Panc1 (cell line): ENCODE measurements at regions not wholly inside any gene's neighbourhood (a gene's known extent, or its start where the extent isn't known, plus 50 kb on each side); places are given as distances from the start of the nearest gene placed in this dataset.
A peak's percentile ranks its signal among the peaks of the same experiment; 100 is the strongest.

Source experiments
- ATAC-seq: fragments of 200-7000 bp; cut with Tn5 transposase; 2 replicates; pipeline ENCODE4 v1.9.1; 2020; ENCODE audit warnings: mild to moderate bottlenecking, moderate library complexity
- BruUV-seq: library from RNA; stranded (reverse); fragments of 400-500 nt; replicated peaks from 2 replicates; lab custom pipeline; 2021; lab: Mats Ljungman, UMichigan
- CTCF ChIA-PET: fragments of 300-600 bp; sonication (Branson Sonifier 250); formaldehyde crosslinking; loops from one replicate; lab custom pipeline; 2022; ENCODE audit warnings: antibody characterized with exemption; lab: Charles Lee
- POLR2A ChIA-PET: fragments of 300-600 bp; sonication (Branson Sonifier 250); formaldehyde crosslinking; loops from one replicate; lab custom pipeline; 2022; ENCODE audit warnings: antibody characterized with exemption; lab: Charles Lee
- DNase-seq: peaks from one replicate; pipeline ENCODE4 v3.0.0-alpha.2; 2010; ENCODE audit warnings: low read depth, low spot score
- H3K27ac ChIP-seq: 2 replicates; pipeline ENCODE4 v1.5.1; 2011; ENCODE audit warnings: mild to moderate bottlenecking, low read length, inconsistent platforms
- H3K27me3 ChIP-seq: fragments of 200-500 bp; sonication (Bioruptor generic); 2 replicates; pipeline ENCODE4 v1.6.0; 2014; ENCODE audit warnings: low read length, inconsistent platforms; ENCODE audit not compliant: control insufficient read depth, insufficient read depth
- H3K36me3 ChIP-seq: fragments of 200-500 bp; sonication (Bioruptor generic); 2 replicates; pipeline ENCODE4 v1.5.1; 2014; ENCODE audit warnings: inconsistent platforms, mild to moderate bottlenecking, low read length, moderate library complexity; ENCODE audit not compliant: control insufficient read depth, insufficient read depth
- H3K4me1 ChIP-seq: 2 replicates; pipeline ENCODE4 v1.5.1; 2011; ENCODE audit warnings: inconsistent platforms, mild to moderate bottlenecking, low read length, moderate library complexity; ENCODE audit not compliant: control insufficient read depth, insufficient read depth
- H3K4me3 ChIP-seq, 2 experiments: 2 replicates each; pipeline ENCODE4 v1.5.1; 2011 to 2012; ENCODE audit warnings: low read depth in 2 of 2, low read length in 2 of 2, mild to moderate bottlenecking in 2 of 2, inconsistent platforms in 1 of 2, moderate library complexity in 1 of 2
- H3K9me3 ChIP-seq: fragments of 200-500 bp; sonication (Bioruptor generic); 2 replicates; pipeline ENCODE4 v1.5.1; 2014; ENCODE audit warnings: low read depth, mild to moderate bottlenecking, inconsistent platforms, low read length, moderate library complexity; ENCODE audit not compliant: control insufficient read depth, insufficient read depth
- POLR2AphosphoS5 ChIP-seq: IDR thresholded peaks from 2 replicates; pipeline ENCODE4 v1.6.1; 2012; ENCODE audit warnings: mild to moderate bottlenecking, low read depth, low read length, moderate library complexity
- SIN3A ChIP-seq: IDR thresholded peaks from 2 replicates; pipeline ENCODE4 v1.6.1; 2012; ENCODE audit warnings: low read depth, mild to moderate bottlenecking, low read length, moderate library complexity, borderline replicate concordance; ENCODE audit not compliant: insufficient read depth
- TCF7L2 ChIP-seq: IDR thresholded peaks from 2 replicates; pipeline ENCODE4 v1.6.1; 2011; ENCODE audit warnings: mild to moderate bottlenecking, low read depth, low read length, inconsistent platforms
- in situ Hi-C: cut with HindIII; loops from 2 replicates; pipeline ENCODE4 v1.10.0; 2016; ENCODE audit warnings: low sequenced_read_pairs, low pct_unique_long_range_greater_than_20kb
- intact Hi-C: fragments of 100-400 bp; cut with micrococcal nuclease; formaldehyde crosslinking; loops from one replicate; pipeline ENCODE4 v1.10.0; 2022; ENCODE audit not compliant: unreplicated experiment
- TF ChIP-seq, protein P1 (sequence below): fragments of 450-650 bp; IDR thresholded peaks from 2 replicates; pipeline ENCODE4 v1.5.1; 2017; ENCODE audit warnings: mild to moderate bottlenecking

DNA sequence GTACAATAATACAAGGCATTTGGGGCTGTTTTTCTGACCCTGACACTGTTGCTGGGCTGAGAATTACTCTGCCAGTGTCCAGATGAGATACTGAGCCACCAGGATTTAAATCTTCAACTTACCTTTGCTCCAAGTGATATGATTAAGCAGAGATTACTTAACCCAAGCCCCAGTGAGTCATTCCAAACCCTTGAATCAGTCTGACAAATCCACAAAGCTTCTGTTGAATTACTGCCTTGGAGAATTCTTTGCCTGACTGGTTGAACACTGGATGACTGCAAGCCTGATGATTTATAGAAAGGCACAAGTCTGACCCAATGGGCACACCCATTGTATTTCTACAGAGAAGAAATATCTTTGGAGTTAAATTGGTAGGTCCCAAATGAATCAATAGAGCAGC is 88.2 kb upstream of the TSC22D2 start:
- TF ChIP-seq TCF7L2 (no peak), POLR2AphosphoS5 (peak; percentile 70; the same call in 1 of the 2 replicates)
- TF ChIP-seq, protein P1, sequence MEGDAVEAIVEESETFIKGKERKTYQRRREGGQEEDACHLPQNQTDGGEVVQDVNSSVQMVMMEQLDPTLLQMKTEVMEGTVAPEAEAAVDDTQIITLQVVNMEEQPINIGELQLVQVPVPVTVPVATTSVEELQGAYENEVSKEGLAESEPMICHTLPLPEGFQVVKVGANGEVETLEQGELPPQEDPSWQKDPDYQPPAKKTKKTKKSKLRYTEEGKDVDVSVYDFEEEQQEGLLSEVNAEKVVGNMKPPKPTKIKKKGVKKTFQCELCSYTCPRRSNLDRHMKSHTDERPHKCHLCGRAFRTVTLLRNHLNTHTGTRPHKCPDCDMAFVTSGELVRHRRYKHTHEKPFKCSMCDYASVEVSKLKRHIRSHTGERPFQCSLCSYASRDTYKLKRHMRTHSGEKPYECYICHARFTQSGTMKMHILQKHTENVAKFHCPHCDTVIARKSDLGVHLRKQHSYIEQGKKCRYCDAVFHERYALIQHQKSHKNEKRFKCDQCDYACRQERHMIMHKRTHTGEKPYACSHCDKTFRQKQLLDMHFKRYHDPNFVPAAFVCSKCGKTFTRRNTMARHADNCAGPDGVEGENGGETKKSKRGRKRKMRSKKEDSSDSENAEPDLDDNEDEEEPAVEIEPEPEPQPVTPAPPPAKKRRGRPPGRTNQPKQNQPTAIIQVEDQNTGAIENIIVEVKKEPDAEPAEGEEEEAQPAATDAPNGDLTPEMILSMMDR: no peak
- ATAC-seq: peak; percentile 96
- ChIA-PET CTCF (interaction anchor here (0.8 kb wide), 1 partner anchor 34 kb away, joined by 3 read pairs; no protein-coding TSS in a partner anchor), POLR2A (no interaction called here)
- in situ Hi-C loops (no loop called here), intact Hi-C loops (no loop called here)
- H3K27ac ChIP-seq: peak overlapping the region; percentile 64
- no peak overlapping the region for H3K4me3 ChIP-seq
- peak; percentile 98 for DNase-seq
- peaks cover 31% of the 10 kb centered on the region for H3K4me1 ChIP-seq
- no TSS peak for BruUV-seq
- H3K36me3 ChIP-seq: no peaks in the 10 kb centered on the region
- no peaks in the 10 kb centered on the region; the same call in 1 of the 2 replicates for H3K9me3 ChIP-seq
- H3K27me3 ChIP-seq: no peaks in the 10 kb centered on the region

DNA sequence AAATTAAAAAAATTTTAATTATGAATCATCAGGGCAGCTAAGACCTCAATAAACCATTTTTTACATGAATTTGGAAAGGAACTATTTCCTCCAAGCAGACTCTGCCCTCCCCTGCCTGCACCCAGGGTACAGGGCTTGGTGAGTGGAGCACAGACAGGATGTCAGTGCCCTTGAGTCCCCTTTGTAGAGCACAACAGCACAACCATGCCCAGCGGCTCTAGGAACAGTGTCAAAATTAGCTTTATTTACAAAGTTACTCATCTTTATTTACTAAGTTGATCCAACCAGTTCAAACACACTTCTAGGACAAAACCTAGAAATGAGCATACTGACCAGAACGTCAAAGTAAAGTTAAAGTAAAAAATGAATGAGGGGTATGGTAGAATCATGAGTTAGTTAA is 90.6 kb upstream of the TSC22D2 start:
- H3K27me3 ChIP-seq: no peaks in the 10 kb centered on the region
- no TSS peak for BruUV-seq
- H3K4me3 ChIP-seq: no peak overlapping the region
- peak overlapping the region; percentile 74 for H3K27ac ChIP-seq
- DNase-seq (peak; percentile 74), ATAC-seq (peak; percentile 84)
- in situ Hi-C loops (no loop called here), intact Hi-C loops (no loop called here)
- H3K36me3 ChIP-seq: no peaks in the 10 kb centered on the region
- POLR2A ChIA-PET: no interaction called here
- TF ChIP-seq POLR2AphosphoS5: peak; percentile 54; the same call in 1 of the 2 replicates
- TF ChIP-seq, protein P1: no peak
- H3K4me1 ChIP-seq: peaks cover 37% of the 10 kb centered on the region
- no peaks in the 10 kb centered on the region; the same call in 1 of the 2 replicates for H3K9me3 ChIP-seq
- CTCF ChIA-PET: no interaction called here

DNA sequence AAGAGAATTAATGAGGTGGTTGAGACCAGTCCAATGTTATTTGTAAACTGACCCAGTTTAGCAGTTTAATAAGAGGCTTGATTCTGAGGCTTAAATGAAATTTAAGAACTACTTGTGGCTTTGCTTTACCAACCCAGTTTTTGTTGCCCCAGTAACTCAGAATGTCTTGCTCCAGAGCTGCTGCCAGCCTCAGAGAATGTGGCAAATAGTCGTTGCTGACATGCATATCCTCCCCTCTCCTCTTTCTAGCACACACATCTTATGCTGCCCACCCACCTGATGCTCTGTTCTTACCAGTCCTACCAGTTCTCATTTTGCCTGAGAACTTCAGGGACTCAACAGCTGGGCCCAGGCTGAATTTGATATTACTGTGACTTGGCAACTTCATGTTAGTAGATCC is 92.4 kb upstream of the TSC22D2 start:
- ATAC-seq (no peak), DNase-seq (no peak)
- Histone ChIP-seq H3K36me3 (no peaks in the 10 kb centered on the region), H3K27me3 (no peaks in the 10 kb centered on the region), H3K9me3 (peaks cover 2% of the 10 kb centered on the region; the same call in 1 of the 2 replicates), H3K4me3 (no peak overlapping the region), H3K4me1 (peaks cover 37% of the 10 kb centered on the region), H3K27ac (peak overlapping the region; percentile 51; the same call in 1 of the 2 replicates)
- CTCF ChIA-PET: no interaction called here
- no TSS peak for BruUV-seq
- in situ Hi-C loops: no loop called here
- TF ChIP-seq SIN3A: no peak
- TF ChIP-seq, protein P1: no peak
- intact Hi-C loops: no loop called here
- POLR2A ChIA-PET: no interaction called here
